Amniotic stem cell (primary cell): ENCODE measurements at regions not wholly inside any gene's neighbourhood (a gene's known extent, or its start where the extent isn't known, plus 50 kb on each side); places are given as distances from the start of the nearest gene placed in this dataset.
"Not testable (repeated sequence)": the region's sequence is repeated elsewhere in the genome, so short reads cannot be mapped to it uniquely, and the experiment has no call there.

Source experiments
- DNase-seq: peaks from one replicate; lab custom pipeline; 2025; lab: John Stamatoyannopoulos, UW

DNA sequence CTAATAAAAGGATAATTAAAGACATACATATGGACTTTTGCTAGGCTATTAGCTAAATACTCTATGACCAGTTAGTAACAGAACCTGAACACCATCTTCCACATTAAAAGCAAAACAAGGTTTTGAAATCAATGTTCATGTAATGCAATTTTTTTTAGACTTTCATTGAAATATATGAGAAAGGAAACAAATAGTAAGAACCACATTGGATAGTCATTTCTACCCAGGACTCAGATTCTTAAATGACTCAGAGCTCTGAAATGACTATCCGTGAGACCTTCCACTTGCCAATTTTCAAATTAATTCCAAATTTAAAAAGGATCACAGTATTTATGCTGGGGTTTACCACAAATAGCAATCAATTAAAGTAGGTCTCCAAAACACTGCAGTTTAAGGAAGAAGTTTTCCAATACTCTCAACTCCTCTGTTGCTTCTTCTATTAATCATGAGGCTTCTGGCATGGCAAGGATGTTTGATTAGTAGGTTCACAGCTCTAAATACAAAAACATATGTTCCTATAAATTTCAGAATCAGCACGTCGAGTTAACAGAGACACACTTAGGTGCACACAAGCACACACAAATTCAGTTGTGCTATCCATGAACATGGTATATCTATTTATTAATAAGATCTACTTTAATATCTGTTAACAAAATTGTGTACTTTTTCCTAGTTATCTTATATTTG lies 841.0 kb downstream of the RNF144A start:
- DNase-seq: no peak

DNA sequence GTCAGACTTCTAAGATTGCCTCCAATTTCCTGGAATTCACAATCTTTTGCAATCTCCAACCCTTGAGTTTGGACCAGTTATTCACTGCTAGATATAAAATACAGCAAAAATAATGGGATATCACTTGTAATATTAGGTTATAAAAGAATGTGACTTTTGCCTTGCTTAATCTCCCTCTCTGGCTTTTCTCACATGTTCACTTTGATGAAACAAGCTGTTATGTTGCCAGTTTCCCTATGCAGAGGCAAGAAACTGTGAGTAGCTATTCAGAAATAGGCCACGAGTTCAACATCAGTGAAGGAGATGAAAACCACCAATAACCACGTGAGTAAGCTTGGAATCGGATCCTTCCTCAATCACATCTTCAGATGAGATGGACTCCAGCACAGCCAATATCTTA lies 842.7 kb downstream of the RNF144A start:
- no peak for DNase-seq

DNA sequence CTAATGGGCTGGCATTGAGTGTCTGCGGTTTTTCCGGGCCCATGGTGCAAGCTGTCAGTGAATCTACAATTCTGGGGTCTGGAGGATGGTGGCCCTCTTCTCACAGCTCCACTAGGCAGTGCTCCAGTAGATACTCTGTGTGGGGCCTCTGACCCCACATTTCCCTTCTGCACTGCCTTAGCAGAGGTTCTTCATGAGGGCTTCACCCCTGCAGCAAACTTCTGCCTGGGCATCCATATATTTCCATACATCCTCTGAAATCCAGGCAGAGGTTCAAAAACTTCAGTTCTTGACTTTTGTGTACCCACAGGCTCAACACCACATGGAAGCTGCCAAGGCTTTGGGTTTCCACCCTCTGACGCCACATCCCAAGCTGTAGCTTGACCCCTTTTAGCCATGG lies 846.2 kb downstream of the RNF144A start:
- DNase-seq: not testable (repeated sequence)

DNA sequence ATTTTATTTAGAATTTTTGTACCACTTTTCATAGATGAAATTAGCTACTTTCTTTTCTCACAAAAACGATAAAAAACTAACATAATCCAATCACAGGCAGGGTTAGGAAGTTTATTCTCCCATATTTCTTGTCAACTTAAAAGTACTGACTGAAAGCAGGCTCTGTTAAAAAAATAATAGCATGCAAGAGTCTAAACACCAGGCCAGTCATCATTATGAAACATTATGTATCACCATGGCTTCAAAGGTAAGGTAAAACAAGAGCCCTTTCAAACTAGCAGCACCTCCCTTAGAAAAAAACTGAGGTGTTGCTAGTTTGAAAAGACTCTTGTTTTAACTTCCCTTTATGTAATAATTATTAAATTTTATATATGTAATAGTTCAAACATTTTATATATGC lies 848.0 kb downstream of the RNF144A start:
- no peak for DNase-seq

DNA sequence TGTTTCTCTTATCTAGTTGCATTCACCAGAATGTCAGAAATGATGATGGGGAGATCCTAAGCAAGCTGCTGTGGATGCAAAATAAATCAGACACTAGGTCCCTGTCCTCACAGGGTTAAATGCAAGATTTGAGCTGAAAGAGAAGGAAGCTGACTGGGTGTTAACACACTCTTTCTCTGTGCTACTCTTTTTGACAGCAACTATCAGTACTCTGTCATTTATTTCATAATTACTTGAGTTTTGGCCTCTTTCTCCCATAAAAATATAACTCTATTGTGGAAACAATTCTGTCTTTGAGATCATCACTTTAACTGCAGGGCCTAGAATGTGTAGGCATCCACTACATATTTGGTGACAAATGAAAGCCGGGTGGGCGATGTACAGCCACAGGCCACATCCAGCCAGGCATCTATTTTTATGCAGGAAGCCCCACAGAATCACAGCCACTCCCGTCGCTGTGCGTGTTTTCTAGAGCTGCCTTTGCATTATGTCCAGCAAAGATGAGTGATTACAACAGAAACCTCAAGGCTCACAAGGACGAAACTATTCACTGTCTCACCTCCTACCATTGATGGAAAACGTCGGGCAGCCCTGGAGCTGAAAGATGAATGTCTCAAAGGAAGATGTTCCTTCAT lies 849.0 kb downstream of the RNF144A start:
- no peak for DNase-seq

DNA sequence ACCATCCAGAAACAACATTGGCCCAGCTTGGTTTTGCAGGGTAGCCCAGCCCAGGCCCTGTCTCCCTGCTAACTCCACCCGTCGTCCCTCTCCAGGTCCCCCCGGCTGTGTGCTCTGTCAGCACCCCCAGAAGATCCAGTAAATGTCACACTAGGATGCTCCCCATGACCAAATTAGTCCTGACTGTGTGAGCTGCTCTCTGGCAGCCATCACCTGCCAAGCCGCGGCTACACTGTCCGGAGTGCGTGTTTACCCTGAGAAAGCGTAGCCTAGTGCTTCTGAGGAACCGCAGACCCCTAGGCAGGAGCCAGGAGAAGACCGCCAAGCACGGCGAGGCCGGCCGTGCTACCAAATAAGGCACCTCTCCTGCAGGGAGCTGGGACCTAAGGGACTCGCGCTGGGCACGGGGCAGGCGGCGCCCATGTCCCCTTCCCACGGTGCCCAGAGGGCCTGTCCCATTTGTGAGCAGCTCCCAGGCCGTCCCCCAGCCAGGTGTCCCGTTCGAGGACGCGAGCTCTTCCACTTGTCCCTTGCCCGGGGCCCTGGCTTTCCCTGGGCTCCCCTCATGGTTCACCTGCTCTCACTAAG lies 849.9 kb downstream of the RNF144A start:
- no peak for DNase-seq

DNA sequence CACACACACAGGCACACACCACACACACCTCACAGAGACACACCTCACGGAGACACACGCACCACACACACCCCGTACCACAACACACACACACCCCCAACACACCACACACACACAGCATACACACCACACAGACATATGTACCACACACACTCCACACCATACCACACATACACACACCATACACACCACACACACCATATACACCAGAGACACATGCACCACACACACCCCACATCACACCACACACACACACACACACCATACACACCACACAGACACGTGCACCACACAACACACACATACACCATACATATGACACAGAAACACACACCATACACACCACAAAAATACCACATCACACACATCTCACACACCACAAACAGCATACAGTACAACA lies 850.7 kb downstream of the RNF144A start:
- DNase-seq: no peak

DNA sequence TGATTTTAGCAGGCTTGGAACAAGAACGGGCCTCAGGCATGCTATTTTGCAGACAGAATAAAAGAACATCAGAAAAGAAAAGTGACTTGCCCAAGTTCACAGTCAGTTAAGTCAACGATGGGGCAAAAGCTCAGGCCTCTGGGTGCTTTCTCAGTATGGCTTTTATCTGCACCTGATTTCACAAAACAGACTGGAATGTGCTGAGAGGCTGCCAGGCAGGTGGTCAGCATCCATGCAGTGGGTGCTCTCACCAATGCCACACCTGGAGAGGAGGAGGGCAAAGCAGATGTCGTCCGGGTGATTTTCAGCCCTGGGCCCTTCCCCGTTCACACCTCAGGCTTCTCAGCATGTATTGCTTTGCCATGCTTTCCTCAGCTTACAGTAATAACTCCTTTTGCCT lies 854.6 kb downstream of the RNF144A start:
- DNase-seq: no peak

DNA sequence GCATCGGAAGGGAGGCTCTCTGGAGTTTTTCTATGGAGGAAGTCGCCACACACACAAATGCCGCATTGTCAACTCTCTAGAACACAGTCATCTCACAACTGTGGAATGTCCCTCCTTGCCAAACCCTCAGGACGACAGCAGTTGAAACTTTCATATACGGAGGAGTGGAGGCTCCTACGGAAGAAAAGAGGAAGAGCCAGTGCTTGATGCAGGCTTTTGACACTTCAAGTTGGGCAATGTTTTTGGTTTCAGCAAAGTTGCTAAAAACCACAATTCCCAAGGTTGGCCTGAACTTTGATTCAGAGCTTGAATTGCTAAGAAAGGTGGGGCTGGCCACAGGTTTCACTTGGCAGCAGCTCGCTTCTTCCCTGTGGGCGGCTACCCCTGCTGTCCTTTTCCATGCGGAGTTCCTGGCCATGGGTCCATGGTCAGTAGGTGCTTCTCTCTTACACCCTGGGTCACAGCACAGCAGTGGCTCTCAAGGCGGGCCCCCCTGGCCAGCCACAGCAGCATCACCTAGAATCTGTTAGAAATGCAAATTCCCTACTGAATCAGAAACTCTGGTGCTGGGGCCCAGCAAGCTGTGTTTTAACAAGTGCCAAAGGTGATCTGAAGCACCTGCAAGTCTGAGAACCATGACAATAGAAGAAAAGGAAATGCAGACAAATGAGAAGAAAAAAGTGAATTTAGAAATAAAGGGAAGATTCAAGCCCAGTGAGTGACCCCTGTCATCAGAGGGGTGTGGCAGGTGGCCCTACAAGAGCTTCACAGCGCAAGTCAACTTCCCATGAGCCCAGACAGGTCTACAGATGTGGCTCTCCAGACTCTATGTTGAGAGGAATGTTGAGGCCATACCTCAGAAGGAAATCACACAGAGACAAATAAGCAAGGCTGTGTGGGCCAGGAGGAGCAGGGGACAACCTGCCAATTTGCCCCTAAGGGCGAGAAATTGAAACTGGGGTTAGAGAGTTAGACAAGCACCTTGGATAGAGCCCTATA lies 856.4 kb downstream of the RNF144A start:
- no peak for DNase-seq

DNA sequence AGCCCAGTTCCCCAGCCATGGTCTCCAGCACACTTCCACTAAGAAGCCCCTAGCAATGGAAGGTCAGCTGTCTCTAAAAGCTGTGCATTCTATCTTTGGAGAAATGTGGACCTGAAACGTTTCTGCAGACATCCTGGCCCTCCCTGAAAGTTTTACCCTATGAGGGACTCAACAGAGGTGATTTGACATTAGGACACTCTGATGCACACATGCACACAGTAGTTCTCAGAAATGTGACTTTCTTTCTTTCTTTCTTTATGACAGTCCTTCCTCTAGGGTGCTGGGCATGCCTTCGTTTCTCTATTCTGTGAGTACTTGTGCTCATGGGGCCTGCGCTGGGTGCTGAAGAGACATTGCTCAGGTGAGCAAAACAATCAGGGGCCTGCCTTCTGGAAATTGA lies 857.3 kb downstream of the RNF144A start:
- DNase-seq: no peak

DNA sequence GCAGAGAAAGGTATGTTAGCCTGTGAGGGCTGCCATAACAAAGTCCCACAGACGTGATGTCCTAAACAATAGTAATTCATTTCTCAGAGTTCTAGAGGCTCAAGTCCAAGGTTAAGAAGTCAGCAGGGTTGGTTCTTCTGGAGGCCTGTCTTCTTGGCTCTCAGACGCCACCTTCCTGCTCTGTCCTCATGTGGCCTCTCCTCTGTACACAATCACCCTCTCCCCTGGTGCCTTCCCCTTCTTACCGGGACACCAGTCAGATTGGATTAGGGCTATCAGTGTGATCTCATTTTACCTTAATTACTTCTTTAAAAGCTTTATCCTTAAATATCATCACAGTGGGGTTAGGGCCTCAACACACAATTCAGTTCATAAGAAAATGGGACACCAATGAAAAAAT lies 860.5 kb downstream of the RNF144A start:
- no peak for DNase-seq

DNA sequence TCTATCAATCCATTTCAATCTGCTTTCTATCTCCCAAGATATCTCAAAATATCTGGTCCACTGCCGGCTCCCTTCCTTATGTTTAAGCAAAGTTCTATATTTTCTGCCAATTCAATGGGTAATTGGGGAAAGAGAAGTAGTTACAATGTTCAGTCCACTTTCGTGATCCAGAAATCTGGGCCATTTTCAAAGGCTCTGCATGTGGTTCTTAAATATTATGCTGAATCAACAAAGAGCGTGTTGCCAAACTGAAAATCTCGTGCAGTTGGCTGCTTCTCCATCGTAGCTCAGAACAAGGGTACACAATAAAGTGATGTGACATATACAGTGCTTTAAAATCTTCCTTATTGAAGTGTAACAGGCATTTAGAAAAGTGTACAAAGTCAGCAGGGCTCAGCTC lies 863.1 kb downstream of the RNF144A start:
- DNase-seq: no peak

DNA sequence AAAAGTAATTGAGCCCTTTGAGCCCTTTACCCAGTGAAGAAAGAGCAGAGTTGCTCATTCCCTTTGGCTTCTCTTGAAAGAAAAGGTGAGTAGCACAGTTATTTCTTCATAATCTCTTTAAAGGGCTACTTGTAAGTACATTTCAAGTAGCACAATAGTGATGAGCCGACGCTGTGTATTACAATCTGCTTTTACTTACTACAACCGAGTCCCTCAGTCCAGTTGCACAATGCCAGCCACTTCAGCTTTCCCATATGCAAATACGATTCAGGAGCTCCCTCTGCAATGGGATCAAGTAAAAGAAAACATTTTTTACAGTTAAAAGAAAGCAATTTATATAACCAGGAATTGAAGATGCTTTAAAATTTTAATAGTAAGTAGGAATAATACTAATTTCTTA lies 868.5 kb downstream of the RNF144A start:
- no peak for DNase-seq

DNA sequence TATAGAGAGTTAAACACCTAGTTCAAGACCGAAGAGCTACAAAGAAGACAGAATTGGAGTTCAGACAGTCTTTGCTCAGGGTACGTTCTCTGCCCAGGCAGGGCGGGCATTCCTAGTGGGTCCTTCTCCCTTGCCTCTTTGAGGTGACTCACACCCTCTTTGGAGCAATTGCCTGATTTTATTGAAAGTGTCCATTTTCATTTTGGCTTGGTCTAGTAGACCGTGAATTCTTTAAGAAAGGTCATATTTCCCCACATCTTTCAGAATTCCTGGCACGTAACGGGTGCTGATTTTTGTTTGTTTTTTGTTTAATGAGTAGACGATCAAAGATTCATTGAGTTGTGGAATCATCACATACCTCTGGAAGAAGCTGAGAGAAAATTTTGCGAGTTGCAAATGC lies 871.5 kb downstream of the RNF144A start:
- no peak for DNase-seq

DNA sequence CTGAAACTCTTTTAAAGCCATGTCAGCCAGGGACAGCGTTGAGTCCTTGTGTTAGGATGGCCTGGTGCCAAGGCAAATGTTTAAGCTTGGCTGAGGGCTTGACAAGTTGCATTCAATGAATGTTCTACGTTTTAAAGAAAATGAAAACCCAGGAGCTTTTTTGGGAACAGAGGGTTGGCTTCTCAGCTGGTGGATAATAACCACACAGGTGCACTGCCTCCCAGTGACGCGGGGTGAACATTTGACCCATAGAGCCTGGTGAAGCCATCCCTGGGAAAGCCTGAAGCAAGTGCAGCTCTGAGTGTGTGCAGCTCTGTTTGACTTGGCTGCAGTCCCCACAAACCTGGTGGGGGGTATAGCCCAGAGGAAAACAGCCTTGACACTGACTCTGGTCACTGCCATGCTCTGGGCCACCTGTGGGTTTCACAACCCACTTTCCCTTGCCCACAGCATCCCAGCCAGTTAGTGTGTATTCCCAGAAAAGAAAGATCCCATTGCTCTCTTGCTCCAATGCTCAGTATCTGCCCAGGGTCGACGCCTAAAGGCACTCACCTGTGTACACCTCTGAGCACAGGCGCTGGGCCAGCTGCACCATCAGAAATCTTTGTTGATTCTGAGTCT lies 874.9 kb downstream of the RNF144A start:
- no peak for DNase-seq

DNA sequence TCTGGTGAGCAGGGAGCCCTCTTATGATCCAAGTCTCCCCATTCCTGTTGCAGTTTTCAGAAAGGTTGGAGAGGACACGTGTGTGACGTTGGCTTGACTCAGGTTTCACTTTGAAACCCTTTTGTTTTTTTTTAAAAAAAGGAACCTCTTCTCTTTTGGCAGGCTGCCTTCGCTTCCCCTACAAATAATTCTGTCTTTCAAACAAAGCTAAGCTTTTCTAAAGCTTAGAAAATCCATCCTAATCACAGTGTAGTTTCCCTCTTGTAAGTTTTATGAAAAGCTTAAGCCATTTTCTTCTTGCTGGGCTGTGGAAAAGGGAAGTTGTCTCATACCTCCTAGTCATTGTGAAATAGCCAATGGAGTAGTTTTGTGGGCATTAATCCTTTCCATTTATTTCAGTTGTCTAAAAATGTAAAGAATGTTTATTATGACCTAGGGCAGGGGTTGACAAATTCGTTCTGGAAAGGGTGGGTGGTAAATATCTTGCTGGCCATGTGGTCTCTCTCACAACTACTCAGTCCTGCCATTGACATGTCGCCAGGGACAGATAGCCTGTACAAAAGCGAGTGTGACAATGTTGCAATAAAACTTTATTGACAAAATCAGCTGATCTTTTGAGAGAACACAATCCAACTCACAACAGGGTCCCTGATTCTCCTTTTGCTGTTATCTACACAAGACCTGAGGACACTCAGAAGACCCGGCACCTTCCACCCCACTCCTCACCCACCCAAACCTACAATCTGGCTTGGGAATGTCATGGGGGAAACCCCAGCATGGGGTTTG lies 878.8 kb downstream of the RNF144A start:
- peak; percentile 12 for DNase-seq

DNA sequence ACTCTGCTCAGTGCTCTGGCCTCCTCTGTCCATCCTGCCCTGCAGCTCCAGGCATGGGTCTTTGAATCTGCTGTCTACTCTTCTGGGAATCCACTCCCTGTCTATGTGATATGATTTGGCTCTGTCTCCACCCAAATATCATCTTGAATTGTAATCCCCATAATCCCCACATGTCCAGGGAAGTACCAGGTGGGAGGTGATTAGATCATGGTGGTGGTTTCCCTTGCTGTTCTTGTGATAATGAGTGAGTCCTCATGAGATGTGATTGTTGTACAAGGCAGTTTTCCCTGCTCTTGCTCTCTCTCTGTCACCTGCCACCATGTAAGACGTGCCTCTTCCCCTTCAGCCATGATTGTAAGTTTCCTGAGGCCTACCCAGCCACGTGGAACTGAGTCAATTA lies 881.8 kb upstream of the ID2 start:
- DNase-seq: no peak

DNA sequence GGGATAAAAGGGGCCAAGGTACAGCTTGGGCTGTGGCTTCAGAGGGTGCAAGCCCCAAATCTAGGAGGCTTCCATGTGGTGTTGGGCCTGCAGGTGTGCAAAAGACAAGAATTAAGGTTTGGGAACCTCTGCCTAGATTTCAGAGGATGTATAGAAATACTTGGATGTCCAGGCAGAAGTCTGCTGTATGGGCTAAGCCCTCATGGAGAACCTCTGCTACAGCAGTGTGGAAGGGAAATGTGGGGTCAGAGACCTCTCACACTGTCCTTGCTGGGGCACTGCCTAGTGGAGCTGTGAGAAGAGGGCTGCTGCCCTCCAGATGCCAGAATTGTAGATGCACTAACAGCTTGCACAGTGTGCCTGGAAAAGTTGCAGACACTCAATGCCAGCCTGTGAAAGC lies 880.6 kb upstream of the ID2 start:
- DNase-seq: no peak

DNA sequence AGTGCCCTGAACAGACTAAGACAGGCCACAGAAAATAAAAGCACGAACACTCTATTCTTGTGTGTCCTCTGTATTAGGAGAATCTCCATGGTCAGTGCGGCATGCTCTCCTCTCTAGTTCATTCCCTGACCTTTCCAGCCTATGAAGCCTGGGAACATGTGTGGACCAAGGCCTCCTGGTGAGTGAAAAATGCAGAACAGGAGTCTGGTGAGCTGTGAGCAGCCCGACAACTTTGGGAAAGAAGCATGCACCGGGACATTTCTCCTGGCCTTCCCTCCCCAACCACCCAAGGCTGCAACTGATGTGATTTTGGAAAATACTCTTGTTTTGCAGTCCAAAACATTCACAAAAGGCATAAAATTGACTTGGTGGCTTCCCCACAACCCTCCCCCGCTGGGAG lies 878.3 kb upstream of the ID2 start:
- DNase-seq: no peak

DNA sequence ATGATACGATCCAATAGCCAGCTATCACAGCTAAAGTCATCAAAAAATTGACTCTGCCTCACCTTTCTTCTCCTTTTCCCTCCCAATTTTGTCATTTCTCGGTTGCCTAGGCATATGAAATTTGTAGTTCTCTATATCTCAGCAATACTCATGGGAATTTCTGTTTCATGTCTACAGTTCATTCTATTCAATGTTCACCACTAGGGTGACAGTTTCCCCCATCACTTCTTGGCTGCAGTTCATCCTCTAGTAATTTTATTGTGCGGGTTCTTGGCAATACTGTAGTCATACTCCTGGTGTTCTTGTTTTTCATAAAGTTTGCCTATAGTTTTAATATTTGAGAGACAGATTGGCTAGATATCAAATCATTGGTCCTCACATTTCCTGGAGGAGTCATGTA lies 872.2 kb upstream of the ID2 start:
- no peak for DNase-seq

DNA sequence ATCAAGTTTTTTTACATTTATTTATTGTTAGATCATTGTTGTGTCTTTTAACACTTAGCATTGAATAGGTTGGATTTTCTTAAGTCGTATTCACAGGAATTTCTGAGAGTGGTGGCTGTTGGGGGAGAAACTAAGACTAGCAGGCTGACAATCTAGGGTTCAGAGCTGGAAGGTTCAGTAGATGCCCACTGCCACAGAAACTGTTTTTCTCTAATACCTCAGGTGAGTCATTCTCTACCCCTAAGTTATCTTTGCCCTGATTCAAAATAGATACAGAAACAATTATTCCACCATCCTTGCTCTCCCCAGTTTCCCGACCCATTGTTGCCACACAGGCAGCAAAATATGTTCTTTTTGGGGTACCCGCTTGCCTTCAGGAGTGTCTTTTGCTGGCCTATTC lies 870.8 kb upstream of the ID2 start:
- no peak for DNase-seq
